ENCODE measurements at regions not wholly inside any gene's neighbourhood (a gene's known extent, or its start where the extent isn't known, plus 50 kb on each side); places are given as distances from the start of the nearest gene placed in this dataset.

GRCh38 chr11:19560156-19560555 is 152.5 kb upstream of the NAV2 start:
- DNase-seq (ENCODE audit: low read depth in 2 of 2) = no peak

GRCh38 chr11:19559746-19560145 is 152.9 kb upstream of the NAV2 start:
- no peak for DNase-seq (ENCODE audit: low read depth in 2 of 2)

GRCh38 chr11:19558189-19558986 is 154.2 kb upstream of the NAV2 start:
- DNase-seq (ENCODE audit: low read depth in 2 of 2) = no peak

GRCh38 chr11:19557720-19558140 is 154.9 kb upstream of the NAV2 start:
- DNase-seq (ENCODE audit: low read depth in 2 of 2) = peak; percentile 8 to 49

GRCh38 chr11:19557185-19557584 is 155.5 kb upstream of the NAV2 start:
- DNase-seq (ENCODE audit: low read depth in 2 of 2) = no peak

GRCh38 chr11:19555266-19555665 is 157.4 kb upstream of the NAV2 start:
- no peak for DNase-seq (ENCODE audit: low read depth in 2 of 2)

GRCh38 chr11:19553683-19554333 is 158.8 kb upstream of the NAV2 start:
- DNase-seq (ENCODE audit: low read depth in 2 of 2) = peak; percentile 27 to 52

GRCh38 chr11:19552656-19553260 is 159.9 kb upstream of the NAV2 start:
- DNase-seq (ENCODE audit: low read depth in 2 of 2) = no peak

GRCh38 chr11:19552161-19552560 is 160.5 kb upstream of the NAV2 start:
- DNase-seq (ENCODE audit: low read depth in 2 of 2) = no peak

- no peak for DNase-seq (ENCODE audit: low read depth in 2 of 2)
Measured at GRCh38 chr11:19551457-19551856, 161.2 kb upstream of the NAV2 start.

- DNase-seq (ENCODE audit: low read depth in 2 of 2) = no peak
Measured at GRCh38 chr11:19547044-19547443, 165.6 kb upstream of the NAV2 start.

- DNase-seq (ENCODE audit: low read depth in 2 of 2) = no peak
Measured at GRCh38 chr11:19546325-19546724, 166.3 kb upstream of the NAV2 start.

GRCh38 chr11:19541521-19542049 is 171.1 kb upstream of the NAV2 start:
- no peak for DNase-seq (ENCODE audit: low read depth in 2 of 2)

- no peak for DNase-seq (ENCODE audit: low read depth in 2 of 2)
Measured at GRCh38 chr11:19539861-19540260, 172.8 kb upstream of the NAV2 start.

GRCh38 chr11:19537803-19538453 is 174.7 kb upstream of the NAV2 start:
- no peak for DNase-seq (ENCODE audit: low read depth in 2 of 2)

GRCh38 chr11:19536131-19536530 is 176.5 kb upstream of the NAV2 start:
- no peak for DNase-seq (ENCODE audit: low read depth in 2 of 2)

- DNase-seq (ENCODE audit: low read depth in 2 of 2) = no peak
Measured at GRCh38 chr11:19530505-19530904, 182.1 kb upstream of the NAV2 start.

- no peak for DNase-seq (ENCODE audit: low read depth in 2 of 2)
Measured at GRCh38 chr11:19526119-19526518, 186.5 kb upstream of the NAV2 start.

GRCh38 chr11:19525714-19526113 is 186.9 kb upstream of the NAV2 start:
- no peak for DNase-seq (ENCODE audit: low read depth in 2 of 2)

GRCh38 chr11:19525276-19525675 is 187.4 kb upstream of the NAV2 start:
- no peak for DNase-seq (ENCODE audit: low read depth in 2 of 2)

GRCh38 chr11:19524171-19524671 is 188.4 kb upstream of the NAV2 start:
- no peak for DNase-seq (ENCODE audit: low read depth in 2 of 2)

- no peak for DNase-seq (ENCODE audit: low read depth in 2 of 2)
Measured at GRCh38 chr11:19520681-19521080, 192.0 kb upstream of the NAV2 start.

Measured in stimulated activated CD8-positive, alpha-beta memory T cell treated with anti-CD3 and anti-CD28 coated beads, Interleukin-7, amount 100 ng/mL, for 1 hour (primary cell).